IPS-NIHi7 (cell line): ENCODE measurements at regions not wholly inside any gene's neighbourhood (a gene's known extent, or its start where the extent isn't known, plus 50 kb on each side); places are given as distances from the start of the nearest gene placed in this dataset.

Experiments
- DNase-seq: peaks from one replicate; pipeline ENCODE4 v3.0.0; 2012; ENCODE audit warnings: mixed read lengths; ENCODE audit errors: extremely low spot score

GRCh38 chr4:100842856-100843255 is 325.0 kb upstream of the EMCN start:
- DNase-seq = no peak

- no peak for DNase-seq
Measured at GRCh38 chr4:100841911-100842310, 324.1 kb upstream of the EMCN start.

- DNase-seq = no peak
Measured at GRCh38 chr4:100839712-100840111, 321.9 kb upstream of the EMCN start.

- no peak for DNase-seq
Measured at GRCh38 chr4:100838286-100838685, 320.5 kb upstream of the EMCN start.

- DNase-seq = no peak
Measured at GRCh38 chr4:100836929-100837328, 319.1 kb upstream of the EMCN start.

DNA sequence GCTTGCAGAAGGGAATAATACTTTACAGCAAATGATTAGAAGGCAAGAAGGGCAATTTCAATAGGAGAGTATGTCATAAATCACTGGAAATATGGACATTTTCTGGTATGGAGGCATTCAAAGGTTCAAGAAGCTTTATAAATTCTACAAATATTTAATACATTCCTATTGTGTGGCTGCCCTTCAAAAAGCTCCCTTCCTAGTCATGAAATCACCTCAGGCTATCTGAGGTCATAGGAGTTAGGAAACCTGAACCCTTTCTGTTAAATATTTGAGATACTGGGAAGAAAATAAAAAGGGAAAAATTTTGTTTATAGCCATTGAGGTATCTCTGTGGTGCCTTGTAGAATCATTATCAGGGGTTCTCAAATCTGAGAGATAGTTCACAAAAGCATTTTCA is 316.8 kb upstream of the EMCN start:
- DNase-seq = no peak

DNA sequence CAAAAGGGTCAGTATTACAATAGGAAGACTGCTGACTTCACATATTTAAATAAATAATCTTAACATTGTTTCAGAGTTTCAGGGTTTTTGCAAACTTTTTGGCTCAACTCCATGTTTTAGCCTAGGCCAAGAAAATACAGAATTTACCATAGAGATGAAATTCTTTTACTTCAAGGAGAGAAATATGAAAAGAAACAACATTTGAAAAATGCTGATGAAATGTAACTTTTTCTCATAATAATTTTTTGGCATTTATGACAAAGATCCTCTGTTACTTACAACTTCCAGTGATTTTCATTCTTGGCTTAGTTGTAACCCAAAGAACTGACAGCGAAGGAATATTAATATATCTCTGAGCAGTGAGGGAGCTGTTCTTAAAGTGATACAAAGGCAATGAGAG is 316.1 kb upstream of the EMCN start:
- DNase-seq = no peak

DNA sequence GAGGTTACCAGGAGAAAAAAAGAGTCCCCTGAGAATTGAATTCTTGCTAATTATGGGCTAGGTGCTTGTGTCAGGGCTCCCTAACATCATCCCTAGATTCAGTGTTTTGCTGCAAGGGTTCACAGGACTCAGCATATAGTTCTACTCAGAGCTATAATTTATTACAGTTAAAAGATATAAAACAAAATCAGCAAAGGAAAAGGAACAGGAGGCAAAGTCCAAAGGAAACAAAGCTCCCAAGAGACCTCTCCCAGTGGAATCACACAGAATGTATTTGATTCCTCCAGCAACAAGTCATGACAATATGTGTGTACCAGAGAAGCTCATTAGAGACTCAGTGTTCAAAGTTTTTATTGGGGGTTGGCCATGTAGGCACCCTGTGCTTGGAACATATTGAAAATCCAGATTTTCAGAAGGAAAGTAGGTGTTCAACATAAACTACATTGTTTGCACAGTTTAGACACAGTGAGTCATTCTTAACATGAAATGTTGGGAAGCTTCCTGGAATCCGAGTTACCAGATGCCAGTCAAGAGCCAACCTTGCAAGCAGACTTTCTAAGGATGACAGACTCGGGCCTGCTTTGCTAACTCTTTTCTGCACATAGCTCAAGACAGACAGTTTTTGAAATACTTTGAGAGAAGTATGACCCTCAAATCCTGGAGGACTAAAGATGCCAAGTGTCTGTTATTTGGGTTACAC is 311.3 kb upstream of the EMCN start:
- no peak for DNase-seq

GRCh38 chr4:100828364-100828763 is 310.5 kb upstream of the EMCN start:
- DNase-seq = no peak

- no peak for DNase-seq
Measured at GRCh38 chr4:100827756-100828155, 309.9 kb upstream of the EMCN start.

DNA sequence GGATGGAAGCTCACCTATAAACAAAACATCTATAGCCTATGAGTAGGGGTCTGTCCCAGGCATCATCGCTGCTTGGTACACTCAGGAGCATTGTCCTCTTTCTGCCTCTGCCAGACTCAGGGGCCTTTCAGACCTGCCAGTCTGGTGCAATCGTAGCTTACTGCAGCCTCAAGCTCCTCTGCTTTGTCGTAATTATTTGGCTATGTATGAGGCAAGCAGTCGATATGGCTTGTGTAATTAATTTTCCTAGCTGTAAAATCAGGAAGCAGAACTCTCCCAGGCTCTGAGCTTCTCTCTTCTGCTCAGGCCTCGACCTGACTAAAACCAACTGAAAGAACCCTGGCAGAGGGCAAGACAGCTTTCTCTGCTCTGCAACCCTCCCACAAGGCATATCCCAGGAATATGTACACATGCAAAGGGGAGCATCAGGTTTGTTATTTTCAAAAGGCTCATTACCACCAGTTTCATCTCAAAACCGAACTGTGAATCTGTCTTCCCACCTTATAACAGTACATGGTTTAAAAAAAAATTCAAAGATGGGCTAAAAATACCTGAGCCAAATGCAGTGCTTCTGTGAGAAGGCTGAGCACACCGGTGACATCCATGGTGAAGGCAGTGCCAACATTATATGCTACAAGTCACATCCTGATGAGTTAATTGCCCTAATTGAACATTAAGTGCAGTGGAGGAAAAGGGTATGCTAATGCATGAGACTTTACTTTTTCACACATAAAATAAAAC is 309.2 kb upstream of the EMCN start:
- no peak for DNase-seq

DNA sequence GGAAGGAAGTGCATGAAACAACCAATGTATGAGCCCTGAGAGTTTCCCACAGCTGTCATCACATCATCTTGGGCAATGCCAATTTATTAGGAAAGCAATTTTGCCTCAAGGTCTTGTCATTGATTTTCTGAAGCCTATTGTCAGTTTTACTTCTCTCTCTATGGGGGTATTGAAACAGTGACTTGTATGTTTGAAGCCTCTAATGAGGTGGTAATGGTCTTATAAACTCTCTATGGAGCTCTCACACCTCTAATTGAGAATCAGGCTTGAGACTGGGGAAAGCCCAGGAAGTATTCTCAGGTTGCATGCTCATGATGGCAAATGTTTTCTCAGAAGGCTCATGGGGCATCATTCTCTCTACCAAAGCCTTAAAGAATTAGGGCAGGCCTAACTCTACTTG is 308.2 kb upstream of the EMCN start:
- DNase-seq = no peak

DNA sequence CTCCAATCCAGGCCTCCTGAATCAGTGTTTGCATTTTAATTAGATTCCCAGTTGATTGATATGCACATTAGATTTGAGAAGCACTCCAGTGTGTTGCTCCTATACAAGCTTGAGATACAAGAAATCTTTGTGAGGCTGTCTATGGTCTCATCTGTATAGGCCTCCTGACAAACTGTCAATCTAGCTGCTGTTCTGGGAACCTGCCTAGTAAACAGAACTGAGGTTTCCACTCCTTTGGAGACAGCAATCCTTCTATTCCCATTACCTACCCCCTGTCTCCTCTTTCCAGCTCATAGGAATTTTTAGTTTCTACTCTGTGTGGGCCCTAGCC is 306.1 kb upstream of the EMCN start:
- DNase-seq = no peak

DNA sequence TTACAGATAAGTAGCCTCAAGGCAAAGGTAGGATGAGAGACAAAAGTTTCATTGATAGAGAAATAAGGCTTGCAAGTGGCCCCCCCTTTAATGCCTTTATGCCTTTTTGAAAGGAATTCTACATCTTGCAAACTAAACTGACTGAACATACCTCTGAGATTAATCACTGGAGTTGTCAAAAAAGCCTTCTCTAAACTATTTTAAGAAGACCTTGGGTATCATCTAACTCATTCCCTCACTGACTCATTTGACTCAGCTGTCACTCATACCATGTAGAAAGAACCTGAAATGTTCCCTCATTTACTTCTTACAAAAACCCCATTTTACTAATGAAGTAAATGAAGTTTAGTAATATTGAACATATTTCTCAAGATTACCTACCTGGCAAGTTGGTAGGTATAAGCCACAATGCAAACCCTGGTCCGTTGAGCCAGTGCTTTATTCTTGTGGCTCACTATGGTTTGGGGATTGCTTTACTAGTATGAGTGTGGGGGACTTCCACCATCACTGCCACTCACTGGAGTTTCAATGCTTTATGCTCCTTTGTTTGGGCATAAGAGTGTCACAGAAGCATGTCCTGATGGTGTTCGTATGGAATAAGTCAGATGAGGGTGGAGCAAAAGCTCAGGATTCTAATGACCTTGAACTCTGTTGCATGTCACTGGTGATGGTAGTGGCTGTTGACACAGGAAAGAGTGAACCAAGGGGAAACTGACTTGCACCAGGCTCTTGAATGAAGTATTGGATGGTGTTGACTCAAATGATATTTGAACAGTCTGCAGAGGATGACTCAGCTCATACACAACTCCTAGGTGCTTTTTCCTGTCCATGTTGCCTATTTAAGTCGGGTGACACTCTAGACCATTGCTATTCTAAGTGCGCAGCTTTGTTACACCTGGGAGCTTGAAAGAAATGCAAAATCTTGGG is 305.5 kb upstream of the EMCN start:
- DNase-seq = no peak

DNA sequence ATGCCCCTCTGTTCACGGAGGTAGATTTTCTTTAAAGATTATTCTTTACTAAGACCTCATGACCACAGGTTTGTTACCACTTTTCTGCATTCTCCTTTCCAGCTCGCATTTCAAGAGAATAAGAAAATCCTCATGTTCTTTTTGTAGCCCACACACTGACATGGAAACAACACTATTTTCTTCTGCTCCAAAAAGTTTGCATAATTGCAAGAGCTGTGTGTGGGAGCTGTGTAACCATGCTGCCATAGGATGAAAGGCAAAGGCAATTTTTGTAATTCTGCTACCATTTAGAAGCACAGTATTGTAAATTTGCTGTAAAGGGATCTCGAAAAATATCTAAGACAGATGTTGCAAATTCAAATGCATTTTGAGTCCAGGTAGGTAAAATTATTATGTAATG is 302.4 kb upstream of the EMCN start:
- DNase-seq = no peak

DNA sequence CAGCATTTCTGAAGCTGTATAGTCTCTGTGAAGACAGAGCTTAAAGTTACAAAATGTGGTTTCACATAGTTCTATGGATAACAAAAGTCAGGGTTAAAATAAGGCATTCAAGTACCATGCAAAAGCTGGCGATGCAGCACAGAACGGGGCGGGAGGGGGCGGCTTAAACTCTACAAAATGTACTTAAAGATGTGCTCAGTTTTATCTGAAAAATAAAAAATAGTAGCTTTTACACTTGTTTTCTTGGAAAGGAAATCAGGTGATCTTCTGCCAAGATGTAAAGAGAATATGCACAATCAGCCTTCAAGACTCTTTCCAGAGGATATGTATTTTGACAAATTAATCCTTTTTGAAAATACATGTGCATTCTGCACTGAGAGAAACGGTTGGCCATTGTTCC is 301.7 kb upstream of the EMCN start:
- DNase-seq = no peak

DNA sequence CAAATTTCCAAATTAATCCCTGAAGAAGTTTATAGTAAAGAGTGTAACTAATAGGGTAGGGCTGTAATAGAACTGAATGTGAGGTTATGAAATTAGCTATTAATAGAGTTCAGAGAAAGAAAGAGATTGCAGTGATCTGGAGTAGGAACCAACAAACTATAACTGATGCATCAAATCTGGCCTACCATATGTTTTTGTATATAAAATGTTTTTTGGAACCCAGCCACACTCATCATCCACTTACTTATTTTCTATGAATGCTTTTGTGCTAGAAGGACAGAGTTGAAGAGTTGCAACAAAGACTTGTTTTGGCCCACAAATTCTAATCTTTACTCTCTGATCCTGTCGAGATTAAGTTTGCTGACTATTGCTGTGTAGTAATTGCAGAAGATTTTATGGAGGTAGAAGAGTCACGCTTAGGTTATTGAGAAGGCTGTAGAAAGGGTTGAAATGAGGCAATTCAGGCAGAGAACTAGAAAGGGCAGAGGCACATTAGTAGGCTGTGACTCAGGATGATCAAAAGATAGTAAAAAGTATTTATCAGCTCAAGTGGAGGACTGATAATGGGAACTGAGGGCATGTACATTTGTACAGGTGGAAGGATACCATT is 298.7 kb upstream of the EMCN start:
- no peak for DNase-seq

- no peak for DNase-seq
Measured at GRCh38 chr4:100811046-100811445, 293.2 kb upstream of the EMCN start.

DNA sequence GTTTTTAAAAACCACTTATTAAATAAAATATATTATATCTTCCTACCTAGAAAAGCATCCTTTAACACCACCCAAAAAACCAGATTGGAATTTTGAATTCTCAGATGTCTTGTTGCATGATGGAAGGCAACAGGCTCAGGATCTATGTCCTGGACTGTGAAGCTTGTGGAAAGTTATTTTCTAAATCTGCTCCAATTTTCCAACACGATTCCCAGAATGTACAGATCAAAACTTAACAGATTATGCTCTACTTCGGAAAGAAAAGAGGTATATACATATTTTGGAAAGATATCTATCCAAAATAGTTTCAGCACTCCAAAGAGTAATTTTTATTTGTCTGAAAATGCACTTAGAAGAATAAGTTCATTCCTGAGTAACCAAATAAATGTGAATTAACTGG is 291.7 kb upstream of the EMCN start:
- no peak for DNase-seq

- DNase-seq = no peak
Measured at GRCh38 chr4:100806988-100807387, 289.2 kb upstream of the EMCN start.

DNA sequence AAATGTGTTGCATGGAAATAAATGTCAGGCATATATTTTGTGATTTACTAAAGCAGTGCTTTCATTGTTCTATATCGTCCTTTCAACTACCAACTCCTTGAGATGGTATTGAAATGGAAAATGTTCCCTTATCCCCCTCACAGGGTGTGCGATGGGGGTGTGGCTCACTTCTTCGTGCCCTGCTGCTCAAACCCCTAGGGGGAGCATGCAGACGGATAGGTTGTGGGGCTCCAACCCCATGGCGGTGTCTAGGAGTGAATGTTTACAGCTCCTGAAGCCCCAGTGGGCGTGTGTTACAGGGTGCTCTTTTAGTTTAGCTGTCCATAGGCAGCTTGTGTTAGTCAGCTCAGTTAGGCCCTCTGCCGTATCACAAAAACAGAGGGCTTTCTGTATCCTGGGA is 287.7 kb upstream of the EMCN start:
- DNase-seq = no peak
